ENCODE measurements at regions not wholly inside any gene's neighbourhood (a gene's known extent, or its start where the extent isn't known, plus 50 kb on each side); places are given as distances from the start of the nearest gene placed in this dataset.

- TF ChIP-seq, protein P1, sequence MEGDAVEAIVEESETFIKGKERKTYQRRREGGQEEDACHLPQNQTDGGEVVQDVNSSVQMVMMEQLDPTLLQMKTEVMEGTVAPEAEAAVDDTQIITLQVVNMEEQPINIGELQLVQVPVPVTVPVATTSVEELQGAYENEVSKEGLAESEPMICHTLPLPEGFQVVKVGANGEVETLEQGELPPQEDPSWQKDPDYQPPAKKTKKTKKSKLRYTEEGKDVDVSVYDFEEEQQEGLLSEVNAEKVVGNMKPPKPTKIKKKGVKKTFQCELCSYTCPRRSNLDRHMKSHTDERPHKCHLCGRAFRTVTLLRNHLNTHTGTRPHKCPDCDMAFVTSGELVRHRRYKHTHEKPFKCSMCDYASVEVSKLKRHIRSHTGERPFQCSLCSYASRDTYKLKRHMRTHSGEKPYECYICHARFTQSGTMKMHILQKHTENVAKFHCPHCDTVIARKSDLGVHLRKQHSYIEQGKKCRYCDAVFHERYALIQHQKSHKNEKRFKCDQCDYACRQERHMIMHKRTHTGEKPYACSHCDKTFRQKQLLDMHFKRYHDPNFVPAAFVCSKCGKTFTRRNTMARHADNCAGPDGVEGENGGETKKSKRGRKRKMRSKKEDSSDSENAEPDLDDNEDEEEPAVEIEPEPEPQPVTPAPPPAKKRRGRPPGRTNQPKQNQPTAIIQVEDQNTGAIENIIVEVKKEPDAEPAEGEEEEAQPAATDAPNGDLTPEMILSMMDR (IDR thresholded peaks at IDR 0.05; ENCODE audit: poor library complexity, severe bottlenecking), result no peak
- TF ChIP-seq EP300 (conservative IDR thresholded peaks at IDR 0.05; ENCODE audit: poor library complexity, severe bottlenecking) (no peak), TAF1 (IDR thresholded peaks at IDR 0.05; ENCODE audit: low read depth) (no peak), RAD21 (conservative IDR thresholded peaks at IDR 0.05) (no peak), POLR2AphosphoS5 (IDR thresholded peaks at IDR 0.05) (no peak), REST (IDR thresholded peaks at IDR 0.05; ENCODE audit: borderline replicate concordance) (no peak), SMC3 (conservative IDR thresholded peaks at IDR 0.05; ENCODE audit: poor library complexity) (no peak), MXI1 (conservative IDR thresholded peaks at IDR 0.05; ENCODE audit: poor library complexity, severe bottlenecking) (no peak), EZH2 (IDR thresholded peaks at IDR 0.05; ENCODE audit: borderline replicate concordance, insufficient read depth, low read length, poor library complexity, severe bottlenecking) (no peak)
- H3K9me3 ChIP-seq (ENCODE audit: low read length), result no peaks in the 10 kb centered on the region
- H3K79me2 ChIP-seq (replicated peaks; ENCODE audit: insufficient read depth, low read length), result no peaks in the 10 kb centered on the region
- peaks cover 19% of the 10 kb centered on the region for H3K27me3 ChIP-seq (ENCODE audit: insufficient read depth, low read depth, low read length)
- no peak overlapping the region for H3K27ac ChIP-seq (ENCODE audit: low read length)
- H4K20me1 ChIP-seq (ENCODE audit: insufficient read depth), result no peaks in the 10 kb centered on the region
- H3K4me3 ChIP-seq (ENCODE audit: low read length), result no peak overlapping the region
- H3K36me3 ChIP-seq (ENCODE audit: insufficient read depth, low read length), result no peaks in the 10 kb centered on the region
- no peak overlapping the region for H2AFZ ChIP-seq (ENCODE audit: low read depth, low read length)
- no peaks in the 10 kb centered on the region for H3F3A ChIP-seq (ENCODE audit: insufficient read depth, low read length, poor library complexity, severe bottlenecking)
- H3K4me2 ChIP-seq (ENCODE audit: low read length), result no peak overlapping the region
- H3K9me2 ChIP-seq (ENCODE audit: insufficient read depth, low read length), result no peaks in the 10 kb centered on the region
- no peak overlapping the region for H3K9ac ChIP-seq (ENCODE audit: low read length)
These were observed 236.4 kb downstream of the VRK1 start for GRCh38 chr14:97033556-97034081.

DNA sequence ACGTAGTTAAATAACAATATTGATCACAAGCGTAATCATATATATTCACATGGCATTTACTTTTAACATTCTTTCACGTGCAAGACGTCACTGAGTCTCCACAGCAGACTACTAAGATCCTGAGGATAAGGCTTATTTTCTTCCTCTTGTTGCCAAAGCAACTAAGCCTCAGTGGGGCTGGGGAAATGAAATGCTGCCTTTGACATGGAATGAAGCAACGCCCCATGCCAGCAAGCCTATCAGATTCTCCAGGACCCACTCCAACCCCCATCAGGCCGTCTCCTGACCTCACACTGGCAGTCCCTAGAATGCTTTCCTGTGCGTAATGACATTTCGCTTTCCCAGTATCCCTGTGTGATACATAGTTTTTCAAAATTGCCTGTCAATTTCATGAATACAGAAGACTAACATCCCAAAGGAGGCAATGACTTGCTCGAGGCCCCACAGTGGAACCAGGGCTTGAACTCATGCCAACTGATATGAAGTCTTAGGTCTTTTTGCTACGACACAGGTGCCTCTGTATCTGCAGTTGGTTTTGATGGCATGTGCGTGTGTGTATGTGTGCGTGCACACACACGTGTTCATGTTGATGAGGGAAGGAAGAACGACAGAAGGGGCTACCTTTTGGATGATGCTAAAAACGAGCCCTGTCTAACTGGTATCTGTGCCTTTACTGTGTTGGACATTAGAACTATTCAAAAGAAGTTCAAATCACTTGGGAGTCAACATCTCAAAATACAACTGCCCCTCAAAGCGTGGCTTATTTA lies 239.1 kb downstream of the VRK1 start:
- peaks cover 19% of the 10 kb centered on the region for H3K27me3 ChIP-seq (ENCODE audit: insufficient read depth, low read depth, low read length)
- no peak overlapping the region for H2AFZ ChIP-seq (ENCODE audit: low read depth, low read length)
- no peak overlapping the region for H3K9ac ChIP-seq (ENCODE audit: low read length)
- H3K4me2 ChIP-seq (ENCODE audit: low read length), result no peak overlapping the region
- H3K4me3 ChIP-seq (ENCODE audit: low read length), result no peak overlapping the region
- H4K20me1 ChIP-seq (ENCODE audit: insufficient read depth), result no peaks in the 10 kb centered on the region
- H3K9me2 ChIP-seq (ENCODE audit: insufficient read depth, low read length), result no peaks in the 10 kb centered on the region
- H3F3A ChIP-seq (ENCODE audit: insufficient read depth, low read length, poor library complexity, severe bottlenecking), result no peaks in the 10 kb centered on the region
- H3K9me3 ChIP-seq (ENCODE audit: low read length), result no peaks in the 10 kb centered on the region
- no peaks in the 10 kb centered on the region for H3K79me2 ChIP-seq (replicated peaks; ENCODE audit: insufficient read depth, low read length)
- no peak overlapping the region for H3K27ac ChIP-seq (ENCODE audit: low read length)
- TF ChIP-seq REST (IDR thresholded peaks at IDR 0.05; ENCODE audit: borderline replicate concordance) (no peak), EZH2 (IDR thresholded peaks at IDR 0.05; ENCODE audit: borderline replicate concordance, insufficient read depth, low read length, poor library complexity, severe bottlenecking) (no peak), EP300 (conservative IDR thresholded peaks at IDR 0.05; ENCODE audit: poor library complexity, severe bottlenecking) (no peak), TAF1 (IDR thresholded peaks at IDR 0.05; ENCODE audit: low read depth) (no peak), POLR2AphosphoS5 (IDR thresholded peaks at IDR 0.05) (no peak), SMC3 (conservative IDR thresholded peaks at IDR 0.05; ENCODE audit: poor library complexity) (no peak), MXI1 (conservative IDR thresholded peaks at IDR 0.05; ENCODE audit: poor library complexity, severe bottlenecking) (no peak)
- no peaks in the 10 kb centered on the region for H3K36me3 ChIP-seq (ENCODE audit: insufficient read depth, low read length)

Data from neural cell (in vitro differentiated cells).